SK-N-SH treated with all-trans-retinoic acid at 6 μM for 48 hours (cell line): ENCODE measurements at regions not wholly inside any gene's neighbourhood (a gene's known extent, or its start where the extent isn't known, plus 50 kb on each side); places are given as distances from the start of the nearest gene placed in this dataset.

Experiments
- BACH2 ChIP-seq: fragments of 250-450 bp; sonication (Bioruptor Pico); IDR thresholded peaks from 2 replicates; pipeline ENCODE4 v1.9.0; 2021; ENCODE audit warnings: mild to moderate bottlenecking, borderline replicate concordance
- GLIS3 ChIP-seq: fragments of 250-450 bp; sonication (Bioruptor Pico); IDR thresholded peaks from 2 replicates; pipeline ENCODE4 v1.5.0; 2020; ENCODE audit warnings: mild to moderate bottlenecking, moderate library complexity
- ISL1 ChIP-seq: fragments of 250-450 bp; sonication (Bioruptor Pico); IDR thresholded peaks from 2 replicates; pipeline ENCODE4 v2.1.2; 2022; ENCODE audit warnings: mild to moderate bottlenecking, moderate library complexity
- PATZ1 ChIP-seq: fragments of 250-450 bp; sonication (Bioruptor Pico); IDR thresholded peaks from 2 replicates; pipeline ENCODE4 v1.8.0; 2020; ENCODE audit warnings: mild to moderate bottlenecking, moderate library complexity, borderline replicate concordance
- SNAI2 ChIP-seq: fragments of 250-450 bp; sonication (Bioruptor Pico); IDR thresholded peaks from 2 replicates; pipeline ENCODE4 v1.5.0; 2020; ENCODE audit warnings: mild to moderate bottlenecking, moderate library complexity
- ZFP30 ChIP-seq: fragments of 450-650 bp; formaldehyde crosslinking; IDR thresholded peaks from 2 replicates; pipeline ENCODE4 v1.5.0; 2022; ENCODE audit warnings: mild to moderate bottlenecking, moderate library complexity
- TF ChIP-seq, protein P1 (sequence below): fragments of 250-450 bp; sonication (Bioruptor Pico); IDR thresholded peaks from 2 replicates; pipeline ENCODE4 v1.5.0; 2020; ENCODE audit warnings: mild to moderate bottlenecking, moderate library complexity

DNA sequence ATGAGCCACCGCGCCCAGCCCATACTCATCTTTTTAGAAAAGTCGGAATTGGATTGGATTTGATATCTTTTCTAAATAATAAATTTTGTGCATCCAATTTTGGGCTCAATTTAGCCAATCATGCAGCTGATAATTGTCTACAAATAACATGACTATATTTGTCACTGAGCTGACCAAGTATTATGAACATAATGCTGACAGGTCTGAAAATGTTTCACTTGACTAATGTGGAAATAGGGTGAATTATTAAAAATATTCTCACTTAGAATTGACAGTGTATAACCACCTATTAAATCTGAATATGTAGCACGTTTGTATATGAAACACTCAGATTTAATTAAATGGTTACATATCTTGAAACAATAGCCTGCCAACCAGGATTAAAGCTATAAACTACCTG, 657.2 kb upstream of the FSHR start:
- TF ChIP-seq BACH2 (no peak), SNAI2 (no peak), GLIS3 (CRISPR knock-in tag) (no peak), ZFP30 (CRISPR knock-in tag) (no peak), ISL1 (CRISPR knock-in tag) (no peak), PATZ1 (CRISPR knock-in tag) (no peak)
- TF ChIP-seq, protein P1, sequence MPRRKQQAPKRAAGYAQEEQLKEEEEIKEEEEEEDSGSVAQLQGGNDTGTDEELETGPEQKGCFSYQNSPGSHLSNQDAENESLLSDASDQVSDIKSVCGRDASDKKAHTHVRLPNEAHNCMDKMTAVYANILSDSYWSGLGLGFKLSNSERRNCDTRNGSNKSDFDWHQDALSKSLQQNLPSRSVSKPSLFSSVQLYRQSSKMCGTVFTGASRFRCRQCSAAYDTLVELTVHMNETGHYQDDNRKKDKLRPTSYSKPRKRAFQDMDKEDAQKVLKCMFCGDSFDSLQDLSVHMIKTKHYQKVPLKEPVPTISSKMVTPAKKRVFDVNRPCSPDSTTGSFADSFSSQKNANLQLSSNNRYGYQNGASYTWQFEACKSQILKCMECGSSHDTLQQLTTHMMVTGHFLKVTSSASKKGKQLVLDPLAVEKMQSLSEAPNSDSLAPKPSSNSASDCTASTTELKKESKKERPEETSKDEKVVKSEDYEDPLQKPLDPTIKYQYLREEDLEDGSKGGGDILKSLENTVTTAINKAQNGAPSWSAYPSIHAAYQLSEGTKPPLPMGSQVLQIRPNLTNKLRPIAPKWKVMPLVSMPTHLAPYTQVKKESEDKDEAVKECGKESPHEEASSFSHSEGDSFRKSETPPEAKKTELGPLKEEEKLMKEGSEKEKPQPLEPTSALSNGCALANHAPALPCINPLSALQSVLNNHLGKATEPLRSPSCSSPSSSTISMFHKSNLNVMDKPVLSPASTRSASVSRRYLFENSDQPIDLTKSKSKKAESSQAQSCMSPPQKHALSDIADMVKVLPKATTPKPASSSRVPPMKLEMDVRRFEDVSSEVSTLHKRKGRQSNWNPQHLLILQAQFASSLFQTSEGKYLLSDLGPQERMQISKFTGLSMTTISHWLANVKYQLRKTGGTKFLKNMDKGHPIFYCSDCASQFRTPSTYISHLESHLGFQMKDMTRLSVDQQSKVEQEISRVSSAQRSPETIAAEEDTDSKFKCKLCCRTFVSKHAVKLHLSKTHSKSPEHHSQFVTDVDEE (CRISPR knock-in tag), result no peak
